Lung (tissue), 11 donors: ENCODE measurements at regions not wholly inside any gene's neighbourhood (a gene's known extent, or its start where the extent isn't known, plus 50 kb on each side); places are given as distances from the start of the nearest gene placed in this dataset.

Source experiments
- ATAC-seq: fragments of 200-7000 bp; cut with Tn5 transposase; one replicate; pipeline ENCODE4 v1.9.1; 2020; ENCODE audit warnings: moderate number of reproducible peaks; ENCODE audit not compliant: insufficient read depth, low FRiP score
- DNase-seq, 3 donors: peaks; one replicate each; pipeline ENCODE4 v3.0.0-alpha.2; 2013 to 2017
- H3K27ac ChIP-seq, 2 donors: one replicate each; pipeline ENCODE4 v1.5.1; 2013; ENCODE audit warnings: mild to moderate bottlenecking in 2 of 2, moderate library complexity in 2 of 2, control low read depth in 1 of 2, inconsistent platforms in 1 of 2, low read depth in 1 of 2, low read length in 1 of 2
- H3K27me3 ChIP-seq, 3 donors: one replicate each; pipeline ENCODE4 v1.5.1; 2013; ENCODE audit warnings: low read length in 2 of 3; ENCODE audit not compliant: control insufficient read depth in 3 of 3, insufficient read depth in 3 of 3
- H3K36me3 ChIP-seq, 4 donors: one replicate each; pipeline ENCODE4 v1.5.1; 2013; ENCODE audit warnings: low read length in 4 of 4, mild to moderate bottlenecking in 1 of 4, moderate library complexity in 1 of 4; ENCODE audit not compliant: control insufficient read depth in 4 of 4, insufficient read depth in 4 of 4
- H3K4me1 ChIP-seq, 5 donors: one replicate each; pipeline ENCODE4 v1.5.1; 2013; ENCODE audit warnings: low read length in 5 of 5, mild to moderate bottlenecking in 2 of 5, moderate library complexity in 1 of 5; ENCODE audit not compliant: control insufficient read depth in 5 of 5, insufficient read depth in 5 of 5
- H3K4me3 ChIP-seq: one replicate; pipeline ENCODE4 v1.5.1; 2013; ENCODE audit warnings: mild to moderate bottlenecking, control low read depth, moderate library complexity
- H3K9ac ChIP-seq, 2 donors: one replicate each; pipeline ENCODE4 v1.5.1; 2013; ENCODE audit warnings: low read length in 2 of 2, control low read depth in 1 of 2; ENCODE audit not compliant: insufficient read depth in 1 of 2
- H3K9me3 ChIP-seq, 4 donors: one replicate each; pipeline ENCODE4 v1.5.1; 2013; ENCODE audit warnings: low read length in 3 of 4, mild to moderate bottlenecking in 1 of 4, moderate library complexity in 1 of 4; ENCODE audit not compliant: control insufficient read depth in 4 of 4, insufficient read depth in 3 of 4
- WGBS, 2 donors: extraction: QIAGEN DNeasy Blood & Tissue Kit; methylation state at CpG; one replicate each; pipeline ENCODE4 v1.1.7; 2013; 5-methylcytosine and 5-hydroxymethylcytosine counted together
- TF ChIP-seq, protein P1 (sequence below): IDR thresholded peaks from 2 replicates; pipeline ENCODE4 v1.5.1; 2012; ENCODE audit warnings: mild to moderate bottlenecking; ENCODE audit errors: control extremely low read depth, extremely low read depth
- donor health status: control.
- donor health status: control.
- donor health status: Bipolar disorder and iron deficiency.
- donor health status: healthy.
- donor health status: DM: yes; HTN: yes; CAD: no.

DNA sequence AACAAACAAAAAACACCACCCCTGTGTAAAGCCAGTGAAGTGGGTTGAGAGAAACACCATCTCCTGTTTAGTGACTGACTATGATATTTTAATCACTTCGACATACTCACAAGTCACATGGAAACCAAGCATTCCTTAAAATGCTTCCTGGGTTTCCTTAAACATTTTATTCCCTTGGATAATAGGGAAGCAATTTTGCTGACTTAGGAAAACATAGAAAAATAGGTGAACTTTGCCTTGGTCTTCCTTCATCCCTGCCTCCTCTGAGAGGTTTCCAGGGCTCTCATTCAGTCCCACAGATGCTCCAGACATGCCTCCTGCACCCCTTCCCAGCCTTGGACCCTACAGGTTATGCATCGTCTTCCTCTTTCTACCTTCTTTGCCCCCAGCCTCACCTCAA lies 122.6 kb upstream of the SERPINE2 start:
- peaks cover 0 to 13% (median 2%) of the 10 kb centered on the region in 5 donors for H3K4me1 ChIP-seq
- ATAC-seq, result no peak
- 77 to 83% methylated on average over 2 of the region's 2 CpGs for WGBS, 2 donors

DNA sequence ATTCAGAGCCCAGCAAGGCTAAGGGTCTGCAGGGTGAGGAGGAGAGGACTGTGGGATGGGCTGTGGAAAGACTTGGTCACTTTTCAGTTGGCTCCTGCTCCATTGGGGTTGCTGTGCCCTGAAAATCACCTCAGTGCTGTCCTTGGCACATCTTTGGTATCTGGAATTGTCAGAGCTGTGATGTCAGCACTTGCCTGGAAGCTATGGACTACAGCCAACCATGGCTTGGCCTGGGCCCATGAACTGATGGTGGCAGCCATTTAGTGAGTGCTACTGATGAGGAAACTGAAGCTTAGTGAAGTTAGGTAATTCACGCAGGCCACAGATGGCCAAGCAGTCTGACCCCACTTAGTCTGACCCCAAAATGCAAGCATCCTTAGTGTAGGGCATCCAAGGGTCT lies 121.8 kb upstream of the SERPINE2 start:
- DNase-seq, result peak; percentile 33 to 55 (median 48)
- TF ChIP-seq, protein P1, sequence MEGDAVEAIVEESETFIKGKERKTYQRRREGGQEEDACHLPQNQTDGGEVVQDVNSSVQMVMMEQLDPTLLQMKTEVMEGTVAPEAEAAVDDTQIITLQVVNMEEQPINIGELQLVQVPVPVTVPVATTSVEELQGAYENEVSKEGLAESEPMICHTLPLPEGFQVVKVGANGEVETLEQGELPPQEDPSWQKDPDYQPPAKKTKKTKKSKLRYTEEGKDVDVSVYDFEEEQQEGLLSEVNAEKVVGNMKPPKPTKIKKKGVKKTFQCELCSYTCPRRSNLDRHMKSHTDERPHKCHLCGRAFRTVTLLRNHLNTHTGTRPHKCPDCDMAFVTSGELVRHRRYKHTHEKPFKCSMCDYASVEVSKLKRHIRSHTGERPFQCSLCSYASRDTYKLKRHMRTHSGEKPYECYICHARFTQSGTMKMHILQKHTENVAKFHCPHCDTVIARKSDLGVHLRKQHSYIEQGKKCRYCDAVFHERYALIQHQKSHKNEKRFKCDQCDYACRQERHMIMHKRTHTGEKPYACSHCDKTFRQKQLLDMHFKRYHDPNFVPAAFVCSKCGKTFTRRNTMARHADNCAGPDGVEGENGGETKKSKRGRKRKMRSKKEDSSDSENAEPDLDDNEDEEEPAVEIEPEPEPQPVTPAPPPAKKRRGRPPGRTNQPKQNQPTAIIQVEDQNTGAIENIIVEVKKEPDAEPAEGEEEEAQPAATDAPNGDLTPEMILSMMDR, result no peak
- no peak overlapping the region for H3K9ac ChIP-seq
- H3K4me3 ChIP-seq, result no peak overlapping the region
- H3K27me3 ChIP-seq, result no peaks in the 10 kb centered on the region
- 84 to 87% methylated on average over 1 of the region's 1 CpG for WGBS, 2 donors
- H3K4me1 ChIP-seq, result peaks cover 0 to 8% (median 2%) of the 10 kb centered on the region in 5 donors
- H3K27ac ChIP-seq, result no peak overlapping the region
- no peaks in the 10 kb centered on the region for H3K36me3 ChIP-seq
- H3K9me3 ChIP-seq, result peaks cover 0 to 4% (median 1%) of the 10 kb centered on the region in 4 donors
- ATAC-seq, result no peak

More for the DNA sequence above, 122.6 kb upstream of the SERPINE2 start:
- TF ChIP-seq, protein P1, result no peak
- H3K36me3 ChIP-seq, result no peaks in the 10 kb centered on the region
- no peak overlapping the region for H3K4me3 ChIP-seq
- no peak for DNase-seq
- H3K9ac ChIP-seq, result no peak overlapping the region
- no peak overlapping the region for H3K27ac ChIP-seq
- H3K9me3 ChIP-seq, result peaks cover 0 to 4% (median 1%) of the 10 kb centered on the region in 4 donors
- no peaks in the 10 kb centered on the region for H3K27me3 ChIP-seq

DNA sequence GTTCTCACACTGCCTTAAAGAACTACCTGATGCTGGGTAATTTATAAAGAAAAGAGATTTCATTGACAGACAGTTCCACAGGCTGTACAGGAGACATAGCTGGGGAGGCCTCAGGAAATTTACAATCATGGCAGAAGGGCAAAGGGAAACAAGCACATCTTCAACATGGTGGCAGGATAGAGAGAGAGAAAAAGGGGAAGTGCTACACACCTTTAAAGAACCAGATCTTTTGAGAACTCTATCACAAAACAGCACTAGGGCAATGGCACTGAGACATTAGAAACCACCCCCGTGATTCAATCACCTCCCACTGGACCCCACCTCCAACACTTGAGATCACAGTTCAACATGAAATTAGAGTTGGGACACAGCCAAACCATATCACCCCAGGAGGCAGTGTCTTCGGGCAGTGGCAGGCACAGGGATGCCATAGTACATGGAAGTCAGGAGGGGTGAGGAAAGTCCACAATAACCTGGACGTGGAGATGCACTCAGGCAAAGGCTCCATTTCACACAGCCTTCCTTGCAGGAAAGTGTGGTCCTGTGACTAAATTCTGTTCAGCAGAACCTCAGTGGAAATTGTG lies 120.4 kb upstream of the SERPINE2 start:
- ATAC-seq, result peak; percentile 2

More for the DNA sequence above, 120.4 kb upstream of the SERPINE2 start:
- TF ChIP-seq, protein P1, result no peak
- Histone ChIP-seq H3K36me3 (no peaks in the 10 kb centered on the region), H3K4me1 (peaks cover 0 to 5% (median 2%) of the 10 kb centered on the region in 5 donors), H3K4me3 (no peak overlapping the region), H3K9ac (no peak overlapping the region), H3K27ac (no peak overlapping the region), H3K9me3 (peaks cover 0 to 4% (median 1%) of the 10 kb centered on the region in 4 donors), H3K27me3 (no peaks in the 10 kb centered on the region)
- 92 to 94% methylated on average over 3 of the region's 3 CpGs for WGBS, 2 donors
- no peak for DNase-seq
